HL-60/S4 treated with phorbol 12-myristate 13-acetate at 8.2 ng/mL for 4 days and 3 days (cell line): ENCODE measurements at regions not wholly inside any gene's neighbourhood (a gene's known extent, or its start where the extent isn't known, plus 50 kb on each side); places are given as distances from the start of the nearest gene placed in this dataset.
"Not testable (repeated sequence)": the region's sequence is repeated elsewhere in the genome, so short reads cannot be mapped to it uniquely, and the experiment has no call there.

ENCODE experiments used
- in situ Hi-C: fragments of 300-500 bp; cut with MboI; formaldehyde crosslinking; loops from 2 replicates; pipeline ENCODE4 v1.15.0; 2022; ENCODE audit warnings: low sequenced_read_pairs

- in situ Hi-C loops, result no loop called here
Measured at GRCh38 chrX:42832764-42833549, 55.0 kb upstream of the PPP1R2C start.

GRCh38 chrX:42833550-42833940 is 55.6 kb upstream of the PPP1R2C start:
- in situ Hi-C loops, result not testable (repeated sequence)

GRCh38 chrX:42837101-42837726 is 59.3 kb upstream of the PPP1R2C start:
- in situ Hi-C loops, result no loop called here

- in situ Hi-C loops, result no loop called here
Measured at GRCh38 chrX:42837747-42838146, 59.8 kb upstream of the PPP1R2C start.

GRCh38 chrX:42839632-42840031 is 61.7 kb upstream of the PPP1R2C start:
- in situ Hi-C loops, result no loop called here

GRCh38 chrX:42846741-42847140 is 68.8 kb upstream of the PPP1R2C start:
- in situ Hi-C loops, result no loop called here

GRCh38 chrX:42855259-42855658 is 77.3 kb upstream of the PPP1R2C start:
- in situ Hi-C loops, result no loop called here

GRCh38 chrX:42857766-42858165 is 79.8 kb upstream of the PPP1R2C start:
- in situ Hi-C loops, result no loop called here

- in situ Hi-C loops, result no loop called here
Measured at GRCh38 chrX:42869011-42869410, 91.0 kb upstream of the PPP1R2C start.

GRCh38 chrX:42869659-42870476 is 91.9 kb upstream of the PPP1R2C start:
- in situ Hi-C loops, result no loop called here

- in situ Hi-C loops, result no loop called here
Measured at GRCh38 chrX:42886519-42886918, 108.6 kb upstream of the PPP1R2C start.

GRCh38 chrX:42900947-42901346 is 123.0 kb upstream of the PPP1R2C start:
- in situ Hi-C loops, result no loop called here

GRCh38 chrX:42902513-42902912 is 124.5 kb upstream of the PPP1R2C start:
- in situ Hi-C loops, result no loop called here

GRCh38 chrX:42920752-42921151 is 142.8 kb upstream of the PPP1R2C start:
- in situ Hi-C loops, result no loop called here

GRCh38 chrX:42930071-42930470 is 152.1 kb upstream of the PPP1R2C start:
- in situ Hi-C loops, result no loop called here

GRCh38 chrX:42930951-42931350 is 153.0 kb upstream of the PPP1R2C start:
- in situ Hi-C loops, result no loop called here

- in situ Hi-C loops, result no loop called here
Measured at GRCh38 chrX:42933187-42933586, 155.2 kb upstream of the PPP1R2C start.

GRCh38 chrX:42934020-42934726 is 156.2 kb upstream of the PPP1R2C start:
- in situ Hi-C loops, result no loop called here

- in situ Hi-C loops, result no loop called here
Measured at GRCh38 chrX:42941671-42942070, 163.7 kb upstream of the PPP1R2C start.

- in situ Hi-C loops, result no loop called here
Measured at GRCh38 chrX:42943051-42943974, 165.3 kb upstream of the PPP1R2C start.
